ENCODE measurements at regions not wholly inside any gene's neighbourhood (a gene's known extent, or its start where the extent isn't known, plus 50 kb on each side); places are given as distances from the start of the nearest gene placed in this dataset.

- no peak overlapping the region for H3K27ac ChIP-seq (ENCODE audit: low read depth, low read length, poor library complexity, severe bottlenecking)
- H4K20me1 ChIP-seq (ENCODE audit: insufficient read depth, low read length) = no peaks in the 10 kb centered on the region
- no peaks in the 10 kb centered on the region for H3K36me3 ChIP-seq (ENCODE audit: insufficient read depth, low read length)
- no peak overlapping the region for H3K9ac ChIP-seq (ENCODE audit: low read length)
- no peak overlapping the region for H3K4me3 ChIP-seq (ENCODE audit: low read depth, low read length, poor library complexity, severe bottlenecking)
- no peaks in the 10 kb centered on the region for H3K9me2 ChIP-seq (ENCODE audit: low read depth, low read length)
- H3K9me3 ChIP-seq (ENCODE audit: low read length) = no peaks in the 10 kb centered on the region
- H3F3A ChIP-seq (ENCODE audit: insufficient read depth, low read length) = no peaks in the 10 kb centered on the region
- no peak overlapping the region for H2AFZ ChIP-seq (ENCODE audit: low read length)
- no peaks in the 10 kb centered on the region for H3K27me3 ChIP-seq (ENCODE audit: insufficient read depth, low read length)
- TF ChIP-seq EZH2 (IDR thresholded peaks at IDR 0.05; ENCODE audit: borderline replicate concordance, low read length) = no peak
- no peak for TF ChIP-seq CTCF (IDR thresholded peaks at IDR 0.05; ENCODE audit: low read length)
- H3K4me1 ChIP-seq (ENCODE audit: insufficient read depth, low read length, severe bottlenecking) = no peaks in the 10 kb centered on the region
- no peak overlapping the region for H3K4me2 ChIP-seq (ENCODE audit: low read length)
- H3K79me2 ChIP-seq (ENCODE audit: insufficient read depth, low read length) = no peaks in the 10 kb centered on the region
These were observed 87.3 kb upstream of the THBS1 start for GRCh38 chr15:39493424-39494067.

GRCh38 chr15:39494462-39494861 is 86.4 kb upstream of the THBS1 start:
- H3F3A ChIP-seq (ENCODE audit: insufficient read depth, low read length) = no peaks in the 10 kb centered on the region
- H3K4me1 ChIP-seq (ENCODE audit: insufficient read depth, low read length, severe bottlenecking) = no peaks in the 10 kb centered on the region
- no peak overlapping the region for H3K4me3 ChIP-seq (ENCODE audit: low read depth, low read length, poor library complexity, severe bottlenecking)
- TF ChIP-seq EZH2 (IDR thresholded peaks at IDR 0.05; ENCODE audit: borderline replicate concordance, low read length) (no peak), CTCF (IDR thresholded peaks at IDR 0.05; ENCODE audit: low read length) (no peak)
- H3K9me2 ChIP-seq (ENCODE audit: low read depth, low read length) = no peaks in the 10 kb centered on the region
- H3K9ac ChIP-seq (ENCODE audit: low read length) = no peak overlapping the region
- H3K27me3 ChIP-seq (ENCODE audit: insufficient read depth, low read length) = no peaks in the 10 kb centered on the region
- no peaks in the 10 kb centered on the region for H3K79me2 ChIP-seq (ENCODE audit: insufficient read depth, low read length)
- H3K27ac ChIP-seq (ENCODE audit: low read depth, low read length, poor library complexity, severe bottlenecking) = no peak overlapping the region
- no peak overlapping the region for H3K4me2 ChIP-seq (ENCODE audit: low read length)
- H3K36me3 ChIP-seq (ENCODE audit: insufficient read depth, low read length) = no peaks in the 10 kb centered on the region
- H3K9me3 ChIP-seq (ENCODE audit: low read length) = no peaks in the 10 kb centered on the region
- H4K20me1 ChIP-seq (ENCODE audit: insufficient read depth, low read length) = no peaks in the 10 kb centered on the region
- H2AFZ ChIP-seq (ENCODE audit: low read length) = no peak overlapping the region

GRCh38 chr15:39495871-39496840 is 84.7 kb upstream of the THBS1 start:
- Histone ChIP-seq H3K9me2 (ENCODE audit: low read depth, low read length) (no peaks in the 10 kb centered on the region), H3K4me1 (ENCODE audit: insufficient read depth, low read length, severe bottlenecking) (no peaks in the 10 kb centered on the region), H3K36me3 (ENCODE audit: insufficient read depth, low read length) (no peaks in the 10 kb centered on the region), H3K4me3 (ENCODE audit: low read depth, low read length, poor library complexity, severe bottlenecking) (no peak overlapping the region), H4K20me1 (ENCODE audit: insufficient read depth, low read length) (no peaks in the 10 kb centered on the region), H3K9ac (ENCODE audit: low read length) (no peak overlapping the region), H2AFZ (ENCODE audit: low read length) (no peak overlapping the region), H3K9me3 (ENCODE audit: low read length) (no peaks in the 10 kb centered on the region), H3K4me2 (ENCODE audit: low read length) (no peak overlapping the region), H3F3A (ENCODE audit: insufficient read depth, low read length) (no peaks in the 10 kb centered on the region), H3K27me3 (ENCODE audit: insufficient read depth, low read length) (no peaks in the 10 kb centered on the region), H3K79me2 (ENCODE audit: insufficient read depth, low read length) (no peaks in the 10 kb centered on the region), H3K27ac (ENCODE audit: low read depth, low read length, poor library complexity, severe bottlenecking) (no peak overlapping the region)
- TF ChIP-seq CTCF (IDR thresholded peaks at IDR 0.05; ENCODE audit: low read length) = no peak
